HCT116 (cell line): ENCODE measurements at regions not wholly inside any gene's neighbourhood (a gene's known extent, or its start where the extent isn't known, plus 50 kb on each side); places are given as distances from the start of the nearest gene placed in this dataset.

Source experiments
- ATAC-seq: fragments of 200-7000 bp; cut with Tn5 transposase; 2 replicates; pipeline ENCODE4 v1.9.1; 2020; ENCODE audit warnings: mild to moderate bottlenecking, moderate library complexity
- BruUV-seq: library from RNA; stranded (reverse); fragments of 400-500 nt; replicated peaks from 2 replicates; lab custom pipeline; 2021; lab: Mats Ljungman, UMichigan
- CTCF ChIA-PET: fragments of 300-600 bp; sonication (Branson Sonifier 250); formaldehyde crosslinking; loops from one replicate; lab custom pipeline; 2021; ENCODE audit warnings: antibody characterized with exemption; lab: Charles Lee
- POLR2A ChIA-PET: fragments of 300-600, 350-600 bp; sonication (Branson Sonifier 250); formaldehyde crosslinking; loops from one replicate; lab custom pipeline; 2021; ENCODE audit warnings: antibody characterized with exemption; lab: Charles Lee
- RAD21 ChIA-PET, 2 experiments: fragments of 300-600 bp; sonication (Branson Sonifier 250); formaldehyde crosslinking; loops; one replicate each; lab custom pipeline; 2023; ENCODE audit warnings: low total read pairs in 2 of 2; ENCODE audit not compliant: uncharacterized antibody in 2 of 2, unreplicated experiment in 2 of 2, low non-redundant PET in 1 of 2; lab: Charles Lee
- DNase-seq: peaks from one replicate; pipeline ENCODE4 v3.0.0-alpha.2; 2010; ENCODE audit warnings: low read depth, low spot score
- H2AFZ ChIP-seq: fragments of 200-600 bp; shearing (Covaris generic), sonication (generic); 2 replicates; pipeline ENCODE4 v1.6.1; 2017; ENCODE audit warnings: low read depth, mixed run types, mixed read lengths, antibody characterized with exemption, low read length; ENCODE audit not compliant: poor library complexity, severe bottlenecking
- H3K27ac ChIP-seq: 2 replicates; pipeline ENCODE4 v1.5.1; 2012; ENCODE audit warnings: low read depth, low read length
- H3K27me3 ChIP-seq: fragments of 200-600 bp; sonication (generic); 2 replicates; pipeline ENCODE4 v1.6.1; 2016; ENCODE audit warnings: mixed run types, low read length, mixed read lengths; ENCODE audit not compliant: insufficient read depth
- H3K36me3 ChIP-seq, 2 experiments: fragments of 200-500 bp in 1 of 2; fragments of 200-600 bp in 1 of 2; sonication (Bioruptor generic) in 1 of 2; sonication (generic) in 1 of 2; 2 replicates each; pipeline versions ENCODE4 v1.5.1 to v1.6.1; 2014 to 2016; ENCODE audit warnings: low read length in 2 of 2, inconsistent platforms in 1 of 2, mixed read lengths in 1 of 2, mixed run types in 1 of 2; ENCODE audit not compliant: insufficient read depth in 2 of 2, control insufficient read depth in 1 of 2
- H3K4me1 ChIP-seq, 2 experiments: fragments of 200-600 bp in 1 of 2; sonication (generic) in 1 of 2; 2 replicates each; pipeline versions ENCODE4 v1.5.1 to v1.6.1; 2012 to 2017; ENCODE audit warnings: low read length in 2 of 2, inconsistent platforms in 1 of 2, mild to moderate bottlenecking in 1 of 2, mixed read lengths in 1 of 2, mixed run types in 1 of 2, moderate library complexity in 1 of 2; ENCODE audit not compliant: insufficient read depth in 2 of 2, control insufficient read depth in 1 of 2
- H3K4me2 ChIP-seq: fragments of 200-600 bp; sonication (generic); 2 replicates; pipeline ENCODE4 v1.6.1; 2017; ENCODE audit warnings: mixed run types, low read length, mixed read lengths
- H3K4me3 ChIP-seq, 2 experiments: fragments of 200-600 bp in 1 of 2; sonication (generic) in 1 of 2; replicated peaks in 1 of 2; 2 replicates each; pipeline ENCODE4 v1.5.1; 2011 to 2016; ENCODE audit warnings: low read length in 2 of 2, control low read depth in 1 of 2, low read depth in 1 of 2, mild to moderate bottlenecking in 1 of 2, mixed read lengths in 1 of 2, mixed run types in 1 of 2
- H3K79me2 ChIP-seq: fragments of 200-600 bp; sonication (generic); 2 replicates; pipeline ENCODE4 v1.6.1; 2017; ENCODE audit warnings: mild to moderate bottlenecking, mixed run types, low read length, moderate library complexity, mixed read lengths; ENCODE audit not compliant: insufficient read depth
- H3K9ac ChIP-seq: fragments of 200-600 bp; sonication (generic); 2 replicates; pipeline ENCODE4 v1.6.1; 2016; ENCODE audit warnings: low read length, mixed read lengths
- H3K9me2 ChIP-seq: fragments of 200-600 bp; sonication (generic), shearing (Covaris generic); 2 replicates; pipeline ENCODE4 v1.6.1; 2017; ENCODE audit warnings: mixed run types, mild to moderate bottlenecking, moderate library complexity; ENCODE audit not compliant: insufficient read depth
- H3K9me3 ChIP-seq, 2 experiments: fragments of 200-500 bp in 1 of 2; fragments of 200-600 bp in 1 of 2; sonication (Bioruptor generic) in 1 of 2; sonication (generic) in 1 of 2; 2 replicates each; pipeline ENCODE4 v1.6.1; 2014 to 2017; ENCODE audit warnings: low read length in 2 of 2, mixed read lengths in 2 of 2, inconsistent platforms in 1 of 2, low read depth in 1 of 2, mild to moderate bottlenecking in 1 of 2, mixed run types in 1 of 2, moderate library complexity in 1 of 2; ENCODE audit not compliant: control insufficient read depth in 1 of 2, insufficient read depth in 1 of 2
- H4K20me1 ChIP-seq: fragments of 200-600 bp; sonication (generic), shearing (Covaris generic); 2 replicates; pipeline ENCODE4 v1.6.1; 2017; ENCODE audit warnings: mixed run types, mild to moderate bottlenecking, moderate library complexity; ENCODE audit not compliant: insufficient read depth
- ATF3 ChIP-seq: IDR thresholded peaks from 2 replicates; pipeline ENCODE4 v1.6.1; 2012
- CBX3 ChIP-seq: IDR thresholded peaks from 2 replicates; pipeline ENCODE4 v1.6.1; 2012; ENCODE audit warnings: low read depth
- CEBPB ChIP-seq: IDR thresholded peaks from 2 replicates; pipeline ENCODE4 v1.6.1; 2012; ENCODE audit warnings: low read depth
- EGR1 ChIP-seq: IDR thresholded peaks from 2 replicates; pipeline ENCODE4 v1.6.1; 2012; ENCODE audit warnings: low read depth
- ELF1 ChIP-seq: IDR thresholded peaks from 2 replicates; pipeline ENCODE4 v1.6.1; 2012; ENCODE audit warnings: low read depth, borderline replicate concordance
- FOSL1 ChIP-seq: IDR thresholded peaks from 2 replicates; pipeline ENCODE4 v1.6.1; 2012; ENCODE audit warnings: low read depth
- POLR2A ChIP-seq: IDR thresholded peaks from 2 replicates; pipeline ENCODE4 v1.7.0; 2011; ENCODE audit warnings: borderline replicate concordance; ENCODE audit not compliant: insufficient read depth, insufficient read length; ENCODE audit errors: extremely low read depth
- RAD21 ChIP-seq: IDR thresholded peaks from 2 replicates; pipeline ENCODE4 v1.6.1; 2012; ENCODE audit warnings: low read depth, mild to moderate bottlenecking
- SIN3A ChIP-seq: IDR thresholded peaks from 2 replicates; pipeline ENCODE4 v1.6.1; 2012; ENCODE audit warnings: low read depth
- SRF ChIP-seq: IDR thresholded peaks from 2 replicates; pipeline ENCODE4 v1.6.1; 2012; ENCODE audit warnings: low read depth
- ZFX ChIP-seq: fragments of 450-650 bp; IDR thresholded peaks from 2 replicates; pipeline ENCODE4 v1.6.1; 2017
- ZNF274 ChIP-seq: fragments of 200-500 bp; sonication (Bioruptor generic); IDR thresholded peaks from 2 replicates; pipeline ENCODE4 v1.6.1; 2014; ENCODE audit warnings: mild to moderate bottlenecking, low read depth, low read length, inconsistent platforms
- intact Hi-C: fragments of 100-400 bp; cut with micrococcal nuclease; formaldehyde crosslinking; loops from 2 replicates; pipeline ENCODE4 v1.10.0; 2022
- TF ChIP-seq, protein P1 (sequence below): IDR thresholded peaks from 2 replicates; pipeline ENCODE4 v1.6.1; 2012; ENCODE audit warnings: low read depth

GRCh38 chr9:647522-647921, 194.0 kb upstream of the DMRT1 start:
- ChIA-PET POLR2A (no interaction called here), RAD21 (no interaction called here), CTCF (no interaction called here)
- H3K4me3 ChIP-seq = no peak overlapping the region
- H3K9me2 ChIP-seq = no peaks in the 10 kb centered on the region
- H3K27ac ChIP-seq = no peak overlapping the region
- no peak overlapping the region for H3K4me2 ChIP-seq
- H3K27me3 ChIP-seq = no peaks in the 10 kb centered on the region
- TF ChIP-seq FOSL1 (no peak), ZFX (no peak), SRF (no peak), POLR2A (no peak), EGR1 (no peak), ATF3 (no peak), RAD21 (no peak), ELF1 (no peak), SIN3A (no peak), CBX3 (no peak), ZNF274 (no peak), CEBPB (no peak)
- TF ChIP-seq, protein P1, sequence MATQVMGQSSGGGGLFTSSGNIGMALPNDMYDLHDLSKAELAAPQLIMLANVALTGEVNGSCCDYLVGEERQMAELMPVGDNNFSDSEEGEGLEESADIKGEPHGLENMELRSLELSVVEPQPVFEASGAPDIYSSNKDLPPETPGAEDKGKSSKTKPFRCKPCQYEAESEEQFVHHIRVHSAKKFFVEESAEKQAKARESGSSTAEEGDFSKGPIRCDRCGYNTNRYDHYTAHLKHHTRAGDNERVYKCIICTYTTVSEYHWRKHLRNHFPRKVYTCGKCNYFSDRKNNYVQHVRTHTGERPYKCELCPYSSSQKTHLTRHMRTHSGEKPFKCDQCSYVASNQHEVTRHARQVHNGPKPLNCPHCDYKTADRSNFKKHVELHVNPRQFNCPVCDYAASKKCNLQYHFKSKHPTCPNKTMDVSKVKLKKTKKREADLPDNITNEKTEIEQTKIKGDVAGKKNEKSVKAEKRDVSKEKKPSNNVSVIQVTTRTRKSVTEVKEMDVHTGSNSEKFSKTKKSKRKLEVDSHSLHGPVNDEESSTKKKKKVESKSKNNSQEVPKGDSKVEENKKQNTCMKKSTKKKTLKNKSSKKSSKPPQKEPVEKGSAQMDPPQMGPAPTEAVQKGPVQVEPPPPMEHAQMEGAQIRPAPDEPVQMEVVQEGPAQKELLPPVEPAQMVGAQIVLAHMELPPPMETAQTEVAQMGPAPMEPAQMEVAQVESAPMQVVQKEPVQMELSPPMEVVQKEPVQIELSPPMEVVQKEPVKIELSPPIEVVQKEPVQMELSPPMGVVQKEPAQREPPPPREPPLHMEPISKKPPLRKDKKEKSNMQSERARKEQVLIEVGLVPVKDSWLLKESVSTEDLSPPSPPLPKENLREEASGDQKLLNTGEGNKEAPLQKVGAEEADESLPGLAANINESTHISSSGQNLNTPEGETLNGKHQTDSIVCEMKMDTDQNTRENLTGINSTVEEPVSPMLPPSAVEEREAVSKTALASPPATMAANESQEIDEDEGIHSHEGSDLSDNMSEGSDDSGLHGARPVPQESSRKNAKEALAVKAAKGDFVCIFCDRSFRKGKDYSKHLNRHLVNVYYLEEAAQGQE = no peak
- ATAC-seq = no peak
- no TSS peak for BruUV-seq
- no peaks in the 10 kb centered on the region for H3K4me1 ChIP-seq
- H3K36me3 ChIP-seq = no peaks in the 10 kb centered on the region
- no peaks in the 10 kb centered on the region; the same call in 1 of the 2 replicates for H3K79me2 ChIP-seq
- no peaks in the 10 kb centered on the region for H4K20me1 ChIP-seq
- no peak for DNase-seq
- H3K9ac ChIP-seq = no peak overlapping the region
- H3K9me3 ChIP-seq = no peaks in the 10 kb centered on the region
- intact Hi-C loops = no loop called here
- H2AFZ ChIP-seq = no peak overlapping the region
